ENCODE measurements at regions not wholly inside any gene's neighbourhood (a gene's known extent, or its start where the extent isn't known, plus 50 kb on each side); places are given as distances from the start of the nearest gene placed in this dataset.

GRCh38 chr15:57819646-57820045 lies 113.1 kb downstream of the POLR2M start:
- H3K27ac Mint-ChIP-seq: 0 out of 7 replicates have a peak overlapping the region, but pooled peaks of 1 of the 3 experiments have one; percentile 3
- Histone ChIP-seq H4K8ac (replicated peaks; ENCODE audit: insufficient read length, low read depth, low read length) (no peak overlapping the region), H3K79me1 (ENCODE audit: insufficient read depth, low read depth, low read length, poor library complexity, severe bottlenecking) (no peaks in the 10 kb centered on the region), H3K4me1 (ENCODE audit: insufficient read depth, low read length) (no peaks in the 10 kb centered on the region), H2BK15ac (ENCODE audit: low read depth, low read length) (no peak overlapping the region), H3K27ac (ENCODE audit: insufficient read length, low read depth, low read length) (no peak overlapping the region), H2AFZ (ENCODE audit: low read length) (no peak overlapping the region), H3K4ac (ENCODE audit: low read depth, low read length) (no peak overlapping the region), H3K9ac (ENCODE audit: extremely low read depth, insufficient read length, low read length) (no peak overlapping the region), H3K56ac (ENCODE audit: insufficient read length, low read depth, low read length) (no peak overlapping the region), H2BK120ac (ENCODE audit: low read depth, low read length, poor library complexity, severe bottlenecking) (no peak overlapping the region), H3K23ac (ENCODE audit: insufficient read length, low read depth, low read length) (no peak overlapping the region), H3T11ph (ENCODE audit: low read length) (no peak overlapping the region), H2BK5ac (ENCODE audit: insufficient read length, low read length) (no peak overlapping the region), H3K4me2 (ENCODE audit: insufficient read depth, insufficient read length, low read length) (no peak overlapping the region), H3K23me2 (ENCODE audit: insufficient read length, low read depth, low read length, poor library complexity, severe bottlenecking) (no peaks in the 10 kb centered on the region), H3K27me3 (ENCODE audit: insufficient read depth, low read length) (no peaks in the 10 kb centered on the region), H4K5ac (ENCODE audit: insufficient read length, low read depth, low read length) (no peak overlapping the region), H3K79me2 (ENCODE audit: insufficient read depth, low read length) (no peaks in the 10 kb centered on the region), H2AK5ac (ENCODE audit: insufficient read length, low read length) (no peak overlapping the region), H2BK20ac (ENCODE audit: low read depth, low read length, poor library complexity, severe bottlenecking) (no peak overlapping the region), H3K14ac (ENCODE audit: insufficient read depth, low read length) (no peak overlapping the region), H2BK12ac (ENCODE audit: insufficient read length, low read depth, low read length) (no peak overlapping the region), H3K9me3 (ENCODE audit: control insufficient read depth, low read depth, low read length) (no peaks in the 10 kb centered on the region), H3K18ac (ENCODE audit: insufficient read length, low read depth, low read length) (no peak overlapping the region), H4K91ac (ENCODE audit: insufficient read length, low read depth, low read length) (no peak overlapping the region), H4K20me1 (ENCODE audit: control insufficient read depth, insufficient read depth, insufficient read length) (no peaks in the 10 kb centered on the region)
- WGBS (ENCODE audit: extremely low coverage, insufficient read length, low lambda C conversion rate): no CpG with 5 or more reads among the region's 4 CpGs
- DNase-seq: no peak
- H3K36me3 Mint-ChIP-seq (ENCODE audit: insufficient read depth in 1 of 3, low read depth in 3 of 3): no peaks in the 10 kb centered on the region
- H3K4me1 Mint-ChIP-seq: no peaks in the 10 kb centered on the region
- TF ChIP-seq CTCF (conservative IDR thresholded peaks at IDR 0.05): no peak
- H3K9me3 Mint-ChIP-seq: no peaks in the 10 kb centered on the region
- H3K4me3 Mint-ChIP-seq: no peak overlapping the region
- H3K27me3 Mint-ChIP-seq (ENCODE audit: low read depth): peaks cover 9% of the 10 kb centered on the region; the same call in 1 of the 2 replicates
